ENCODE measurements at regions not wholly inside any gene's neighbourhood (a gene's known extent, or its start where the extent isn't known, plus 50 kb on each side); places are given as distances from the start of the nearest gene placed in this dataset.

GRCh38 chr20:11048739-11049138, 374.9 kb upstream of the JAG1 start:
- intact Hi-C loops (cut with micrococcal nuclease): no loop called here
- DNase-seq: no peak
- Mint-ChIP-seq H3K4me3 (no peak overlapping the region), H3K9me3 (no peaks in the 10 kb centered on the region), H3K27ac (no peak overlapping the region), H3K4me1 (no peaks in the 10 kb centered on the region), H3K27me3 (no peaks in the 10 kb centered on the region), H3K36me3 (ENCODE audit: low read depth) (no peaks in the 10 kb centered on the region)

DNA sequence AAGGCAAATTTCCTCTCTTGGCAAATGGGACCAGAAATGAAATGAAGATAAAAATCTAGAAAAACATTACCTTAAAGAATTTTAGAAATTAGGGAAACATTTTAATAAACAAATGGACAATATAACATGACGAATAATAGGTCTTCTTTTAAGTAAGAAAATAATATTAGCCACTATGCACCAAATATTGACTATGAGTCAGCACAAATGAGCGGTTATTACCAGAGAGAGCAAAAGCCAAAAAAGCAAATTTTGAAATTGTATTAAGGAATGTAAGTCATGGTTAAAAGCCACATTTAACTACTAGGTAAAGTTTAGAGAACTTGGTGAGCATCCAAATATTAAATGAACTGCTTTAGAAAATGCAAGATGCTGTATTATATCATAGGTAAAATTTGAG, 376.6 kb upstream of the JAG1 start:
- no peaks in the 10 kb centered on the region for H3K4me1 Mint-ChIP-seq

GRCh38 chr20:11051136-11051535, 377.3 kb upstream of the JAG1 start:
- no peak overlapping the region for H3K4me3 Mint-ChIP-seq
- DNase-seq: no peak
- intact Hi-C loops (cut with micrococcal nuclease): no loop called here
- H3K9me3 Mint-ChIP-seq: no peaks in the 10 kb centered on the region
- H3K27ac Mint-ChIP-seq: no peak overlapping the region
- H3K4me1 Mint-ChIP-seq: no peaks in the 10 kb centered on the region
- no peaks in the 10 kb centered on the region for H3K27me3 Mint-ChIP-seq
- no peaks in the 10 kb centered on the region for H3K36me3 Mint-ChIP-seq (ENCODE audit: low read depth)

More for the DNA sequence above, 376.6 kb upstream of the JAG1 start:
- no peak for DNase-seq
- no peaks in the 10 kb centered on the region for H3K36me3 Mint-ChIP-seq (ENCODE audit: low read depth)
- no peak overlapping the region for H3K4me3 Mint-ChIP-seq
- no peaks in the 10 kb centered on the region for H3K27me3 Mint-ChIP-seq
- H3K9me3 Mint-ChIP-seq: no peaks in the 10 kb centered on the region
- H3K27ac Mint-ChIP-seq: no peak overlapping the region
- intact Hi-C loops (cut with micrococcal nuclease): no loop called here

GRCh38 chr20:11053310-11053709, 379.5 kb upstream of the JAG1 start:
- Mint-ChIP-seq H3K27ac (no peak overlapping the region), H3K4me1 (no peaks in the 10 kb centered on the region), H3K9me3 (no peaks in the 10 kb centered on the region), H3K36me3 (ENCODE audit: low read depth) (no peaks in the 10 kb centered on the region), H3K27me3 (no peaks in the 10 kb centered on the region), H3K4me3 (no peak overlapping the region)
- DNase-seq: no peak
- intact Hi-C loops (cut with micrococcal nuclease): no loop called here

DNA sequence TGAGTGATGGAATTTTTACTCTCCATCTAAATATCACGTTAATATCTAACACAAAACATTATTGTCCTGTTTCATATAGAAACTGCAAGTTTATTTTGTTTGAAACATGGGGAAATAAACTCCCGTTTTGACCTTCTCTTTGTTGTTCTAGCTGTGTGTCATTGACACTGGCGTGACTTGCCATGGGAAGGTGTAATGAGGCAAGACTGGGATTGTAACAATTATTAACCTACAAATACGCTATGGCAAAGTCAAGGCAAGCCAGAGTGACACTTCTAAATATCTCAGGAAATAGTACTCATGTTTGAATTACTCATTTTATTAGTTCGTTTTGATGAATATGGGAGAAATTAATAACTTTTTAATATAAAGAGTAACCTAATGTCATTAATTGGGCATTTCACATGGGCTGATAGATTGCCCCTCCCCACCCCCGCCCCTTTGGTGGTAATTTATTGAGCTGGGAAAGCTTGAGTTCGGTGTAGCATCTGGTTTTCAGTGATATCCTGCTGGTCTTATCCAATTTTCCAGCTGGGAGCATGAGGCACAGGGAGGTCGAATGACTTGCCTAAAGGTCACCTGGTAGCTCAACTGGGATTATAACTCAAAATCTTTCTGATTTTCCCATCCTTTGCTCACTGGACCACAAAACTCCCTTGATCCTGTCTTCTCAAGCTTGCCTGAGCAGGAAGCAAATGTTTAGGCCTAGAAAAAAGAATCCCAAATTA, 380.6 kb upstream of the JAG1 start:
- no peak for DNase-seq
- Mint-ChIP-seq H3K4me1 (no peaks in the 10 kb centered on the region), H3K36me3 (ENCODE audit: low read depth) (no peaks in the 10 kb centered on the region), H3K27ac (no peak overlapping the region), H3K27me3 (no peaks in the 10 kb centered on the region), H3K9me3 (no peaks in the 10 kb centered on the region), H3K4me3 (no peak overlapping the region)
- intact Hi-C loops (cut with micrococcal nuclease): no loop called here

GRCh38 chr20:11056414-11056813, 382.6 kb upstream of the JAG1 start:
- intact Hi-C loops (cut with micrococcal nuclease): no loop called here
- no peaks in the 10 kb centered on the region for H3K27me3 Mint-ChIP-seq
- H3K4me3 Mint-ChIP-seq: no peak overlapping the region
- no peaks in the 10 kb centered on the region for H3K9me3 Mint-ChIP-seq
- no peak for DNase-seq
- no peak overlapping the region for H3K27ac Mint-ChIP-seq
- no peaks in the 10 kb centered on the region for H3K4me1 Mint-ChIP-seq
- H3K36me3 Mint-ChIP-seq (ENCODE audit: low read depth): no peaks in the 10 kb centered on the region

DNA sequence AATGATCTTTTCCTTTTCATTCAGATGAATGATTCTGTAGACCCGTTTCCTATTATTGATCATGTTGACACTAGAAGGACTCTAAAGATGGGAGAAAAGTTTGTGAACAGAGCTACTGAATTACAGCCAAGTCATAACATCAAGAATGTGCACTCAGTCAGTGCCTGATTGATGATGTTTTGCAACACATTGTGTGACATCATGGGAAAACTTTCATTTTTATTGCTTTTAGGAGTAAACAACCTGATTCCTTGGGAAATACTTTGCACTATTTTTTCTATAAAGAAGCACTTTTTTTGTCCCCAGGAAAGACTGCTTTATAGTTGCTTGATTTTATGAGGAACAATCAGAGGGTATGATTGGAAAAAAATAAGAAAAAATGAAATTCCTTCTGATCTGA, 383.8 kb upstream of the JAG1 start:
- Mint-ChIP-seq H3K9me3 (no peaks in the 10 kb centered on the region), H3K4me3 (no peak overlapping the region), H3K36me3 (ENCODE audit: low read depth) (no peaks in the 10 kb centered on the region), H3K27ac (no peak overlapping the region), H3K27me3 (no peaks in the 10 kb centered on the region), H3K4me1 (no peaks in the 10 kb centered on the region)
- DNase-seq: no peak
- intact Hi-C loops (cut with micrococcal nuclease): no loop called here

GRCh38 chr20:11059659-11060058, 385.9 kb upstream of the JAG1 start:
- no peaks in the 10 kb centered on the region for H3K36me3 Mint-ChIP-seq (ENCODE audit: low read depth)
- no peak for DNase-seq
- H3K4me3 Mint-ChIP-seq: no peak overlapping the region
- intact Hi-C loops (cut with micrococcal nuclease): no loop called here
- no peaks in the 10 kb centered on the region for H3K9me3 Mint-ChIP-seq
- H3K4me1 Mint-ChIP-seq: no peaks in the 10 kb centered on the region
- H3K27ac Mint-ChIP-seq: no peak overlapping the region
- no peaks in the 10 kb centered on the region for H3K27me3 Mint-ChIP-seq

DNA sequence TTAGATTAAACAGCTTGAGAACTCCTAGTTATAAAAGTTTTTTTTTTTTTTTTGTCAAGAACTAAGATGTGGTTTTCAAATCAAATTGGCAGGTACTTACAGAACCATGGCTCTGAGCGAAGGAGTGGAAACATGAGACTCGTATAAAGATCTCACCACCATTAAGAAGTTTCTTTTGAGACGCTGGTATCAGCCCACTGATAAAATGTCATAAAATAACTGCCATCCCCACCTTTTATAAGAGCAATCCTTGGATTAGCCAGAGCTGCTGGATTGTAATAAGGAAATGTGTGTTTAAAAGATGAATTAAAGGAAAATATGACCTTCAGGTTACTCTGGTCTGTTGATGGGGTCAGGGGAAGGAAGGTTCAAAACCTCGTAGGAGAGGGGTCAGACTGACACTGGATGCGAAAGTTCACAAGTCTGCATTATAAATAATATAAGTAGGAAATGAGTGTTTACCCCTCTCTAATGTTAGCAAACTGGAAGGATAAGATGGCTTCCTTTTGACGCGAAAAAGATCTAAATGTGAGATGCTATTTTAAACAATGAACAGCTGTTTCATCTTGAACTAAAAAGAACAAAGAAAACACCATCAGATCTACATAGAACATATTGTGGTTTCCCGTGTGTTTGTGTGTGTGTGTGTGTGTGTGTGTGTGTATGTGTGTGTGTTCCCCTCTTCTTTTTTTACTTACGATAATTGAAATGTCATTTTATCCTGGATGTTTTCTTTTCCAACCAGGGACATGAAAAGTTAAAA, 386.8 kb upstream of the JAG1 start:
- H3K36me3 Mint-ChIP-seq (ENCODE audit: low read depth): no peaks in the 10 kb centered on the region
- H3K27me3 Mint-ChIP-seq: no peaks in the 10 kb centered on the region
- no peaks in the 10 kb centered on the region for H3K9me3 Mint-ChIP-seq
- H3K4me1 Mint-ChIP-seq: no peaks in the 10 kb centered on the region
- intact Hi-C loops (cut with micrococcal nuclease): no loop called here
- H3K4me3 Mint-ChIP-seq: no peak overlapping the region
- DNase-seq: no peak
- H3K27ac Mint-ChIP-seq: no peak overlapping the region

GRCh38 chr20:11063444-11063843, 389.6 kb upstream of the JAG1 start:
- DNase-seq: no peak
- Mint-ChIP-seq H3K4me3 (no peak overlapping the region), H3K27ac (no peak overlapping the region), H3K4me1 (no peaks in the 10 kb centered on the region), H3K27me3 (no peaks in the 10 kb centered on the region), H3K9me3 (no peaks in the 10 kb centered on the region), H3K36me3 (ENCODE audit: low read depth) (no peaks in the 10 kb centered on the region)
- intact Hi-C loops (cut with micrococcal nuclease): no loop called here

GRCh38 chr20:11064946-11065345, 391.1 kb upstream of the JAG1 start:
- Mint-ChIP-seq H3K27ac (no peak overlapping the region), H3K4me1 (no peaks in the 10 kb centered on the region), H3K36me3 (ENCODE audit: low read depth) (no peaks in the 10 kb centered on the region), H3K27me3 (no peaks in the 10 kb centered on the region), H3K9me3 (no peaks in the 10 kb centered on the region), H3K4me3 (no peak overlapping the region)
- intact Hi-C loops (cut with micrococcal nuclease): no loop called here
- DNase-seq: no peak

DNA sequence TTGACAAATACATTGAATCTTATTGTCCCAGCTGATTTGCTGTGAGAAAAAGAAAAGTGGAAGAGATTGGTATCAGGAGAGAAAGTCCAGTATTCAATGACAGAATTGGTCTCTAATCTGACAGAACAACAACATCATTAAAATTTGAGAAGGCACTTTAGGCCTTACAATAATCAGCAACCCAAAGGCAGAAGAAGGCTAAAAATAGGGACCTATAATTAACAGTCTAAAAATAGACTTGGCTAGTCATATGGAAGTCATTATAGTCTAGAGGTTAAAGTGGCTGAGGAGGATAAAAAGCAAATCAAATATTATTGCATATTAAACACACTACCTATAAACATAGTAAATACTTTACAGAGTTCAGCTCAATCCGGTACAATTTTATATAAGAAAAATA, 393.6 kb upstream of the JAG1 start:
- H3K4me3 Mint-ChIP-seq: no peak overlapping the region
- H3K27ac Mint-ChIP-seq: no peak overlapping the region
- no peak for DNase-seq
- intact Hi-C loops (cut with micrococcal nuclease): no loop called here
- peaks cover under 1% of the 10 kb centered on the region for H3K9me3 Mint-ChIP-seq
- no peaks in the 10 kb centered on the region for H3K27me3 Mint-ChIP-seq
- no peaks in the 10 kb centered on the region for H3K36me3 Mint-ChIP-seq (ENCODE audit: low read depth)
- H3K4me1 Mint-ChIP-seq: no peaks in the 10 kb centered on the region

GRCh38 chr20:11072982-11073381, 399.2 kb upstream of the JAG1 start:
- Mint-ChIP-seq H3K27me3 (no peaks in the 10 kb centered on the region), H3K4me1 (no peaks in the 10 kb centered on the region), H3K9me3 (peaks cover 10% of the 10 kb centered on the region), H3K27ac (no peak overlapping the region), H3K4me3 (no peak overlapping the region), H3K36me3 (ENCODE audit: low read depth) (no peaks in the 10 kb centered on the region)
- DNase-seq: no peak
- intact Hi-C loops (cut with micrococcal nuclease): no loop called here

DNA sequence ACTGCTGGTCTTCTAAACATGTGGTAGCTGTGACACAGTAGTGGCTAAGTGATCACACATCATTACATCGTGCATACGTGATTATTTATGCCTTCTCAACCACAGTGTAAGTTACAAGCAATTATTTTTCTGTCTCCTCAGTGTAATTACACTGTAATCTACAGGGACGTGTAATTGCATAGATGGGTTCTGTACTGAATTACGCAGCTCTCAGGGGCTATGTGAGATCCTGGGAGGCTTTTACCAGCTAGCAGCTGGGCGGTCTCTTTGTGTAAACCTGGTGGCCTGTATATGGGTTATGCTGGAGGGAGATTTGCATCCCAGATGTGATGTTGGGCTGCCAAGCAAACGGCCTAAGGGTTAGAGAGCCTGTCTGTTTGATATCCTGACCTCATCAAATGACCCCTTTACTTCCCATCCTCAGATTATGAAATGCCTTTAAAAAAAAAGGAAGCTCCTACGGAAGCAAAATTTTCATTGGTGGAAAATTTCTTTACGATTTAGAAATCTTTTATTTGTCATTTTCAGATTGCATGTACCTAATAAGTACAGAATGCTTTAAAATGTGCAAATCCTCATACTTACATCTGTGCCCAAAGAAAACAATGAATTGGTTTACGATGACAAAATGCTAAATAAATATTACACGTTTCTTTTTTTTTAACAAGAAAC, 402.8 kb upstream of the JAG1 start:
- no peaks in the 10 kb centered on the region for H3K4me1 Mint-ChIP-seq
- H3K27ac Mint-ChIP-seq: no peak overlapping the region
- H3K27me3 Mint-ChIP-seq: no peaks in the 10 kb centered on the region
- H3K9me3 Mint-ChIP-seq: peaks cover 10% of the 10 kb centered on the region
- no peak overlapping the region for H3K4me3 Mint-ChIP-seq
- H3K36me3 Mint-ChIP-seq (ENCODE audit: low read depth): no peaks in the 10 kb centered on the region
- intact Hi-C loops (cut with micrococcal nuclease): no loop called here
- DNase-seq: no peak
